HG02943 (cell line): ENCODE measurements at regions not wholly inside any gene's neighbourhood (a gene's known extent, or its start where the extent isn't known, plus 50 kb on each side); places are given as distances from the start of the nearest gene placed in this dataset.
"Not testable (repeated sequence)": the region's sequence is repeated elsewhere in the genome, so short reads cannot be mapped to it uniquely, and the experiment has no call there.

Source experiments
- ATAC-seq: cut with Tn5 transposase; IDR thresholded peaks from one replicate; pipeline ENCODE4 v1.9.1; 2021; ENCODE audit warnings: mild to moderate bottlenecking, low read depth, moderate library complexity; ENCODE audit not compliant: unreplicated experiment

DNA sequence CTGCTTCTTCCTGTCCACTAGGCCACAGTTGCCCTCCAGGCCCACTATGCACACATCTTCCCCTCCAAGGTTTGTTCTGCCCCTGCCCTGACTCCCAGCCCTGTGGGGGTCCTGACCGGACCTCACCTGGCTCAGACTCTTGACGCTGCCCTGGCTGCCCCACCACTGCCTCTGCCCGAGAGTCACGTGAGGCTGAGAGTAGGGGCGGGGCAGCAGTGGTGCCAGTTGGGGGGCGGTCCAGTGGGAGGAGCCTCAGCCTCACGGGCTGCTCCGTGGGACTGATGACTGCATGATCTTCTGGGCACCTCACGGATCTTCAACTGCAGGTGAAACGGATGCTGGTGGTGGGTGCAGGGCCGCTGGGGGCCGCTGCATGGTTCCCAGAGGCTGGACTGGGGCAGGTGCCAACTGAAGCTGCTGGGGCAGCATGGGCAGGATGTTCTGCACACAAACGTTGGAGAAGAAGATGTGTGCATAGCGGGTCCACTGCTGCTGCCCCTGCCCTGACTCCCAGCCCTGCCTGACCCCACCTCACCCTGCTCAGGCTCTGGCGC, 77.6 kb downstream of the HHIPL2 start:
- ATAC-seq: not testable (repeated sequence)

DNA sequence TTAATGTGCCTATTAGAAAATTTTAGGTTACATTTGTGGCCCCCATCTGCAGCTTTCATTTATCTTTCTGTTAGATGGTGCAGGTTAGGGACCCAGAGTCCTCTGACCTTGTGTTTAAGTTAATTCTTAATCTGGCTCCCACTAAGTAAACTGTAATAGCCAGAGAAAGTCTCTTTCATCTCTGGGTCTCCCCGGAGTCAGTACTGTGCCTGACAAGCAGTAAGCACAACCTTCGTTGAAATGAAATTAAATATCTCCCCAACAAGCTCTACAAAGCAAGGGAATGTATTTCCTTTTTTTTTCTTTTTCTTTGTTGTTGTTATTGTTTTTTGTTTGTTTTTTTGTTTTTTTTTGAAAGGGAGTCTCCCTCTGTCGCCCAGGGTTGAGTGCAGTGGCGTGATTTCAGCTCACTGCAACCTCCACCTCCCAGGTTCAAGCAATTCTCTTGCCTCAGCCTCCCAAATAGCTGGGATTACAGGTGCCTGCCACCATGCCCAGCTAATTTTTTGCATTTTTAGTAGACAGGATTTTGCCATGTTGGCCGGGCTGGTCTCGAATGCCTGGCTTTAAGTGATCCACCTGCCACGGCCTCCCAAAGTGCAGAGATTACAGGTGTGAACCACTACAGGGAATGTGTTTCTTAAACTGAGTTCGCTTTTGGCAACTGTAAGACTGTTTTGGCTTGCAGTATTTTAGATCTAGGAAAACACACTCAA, 81.6 kb downstream of the HHIPL2 start:
- no peak for ATAC-seq

DNA sequence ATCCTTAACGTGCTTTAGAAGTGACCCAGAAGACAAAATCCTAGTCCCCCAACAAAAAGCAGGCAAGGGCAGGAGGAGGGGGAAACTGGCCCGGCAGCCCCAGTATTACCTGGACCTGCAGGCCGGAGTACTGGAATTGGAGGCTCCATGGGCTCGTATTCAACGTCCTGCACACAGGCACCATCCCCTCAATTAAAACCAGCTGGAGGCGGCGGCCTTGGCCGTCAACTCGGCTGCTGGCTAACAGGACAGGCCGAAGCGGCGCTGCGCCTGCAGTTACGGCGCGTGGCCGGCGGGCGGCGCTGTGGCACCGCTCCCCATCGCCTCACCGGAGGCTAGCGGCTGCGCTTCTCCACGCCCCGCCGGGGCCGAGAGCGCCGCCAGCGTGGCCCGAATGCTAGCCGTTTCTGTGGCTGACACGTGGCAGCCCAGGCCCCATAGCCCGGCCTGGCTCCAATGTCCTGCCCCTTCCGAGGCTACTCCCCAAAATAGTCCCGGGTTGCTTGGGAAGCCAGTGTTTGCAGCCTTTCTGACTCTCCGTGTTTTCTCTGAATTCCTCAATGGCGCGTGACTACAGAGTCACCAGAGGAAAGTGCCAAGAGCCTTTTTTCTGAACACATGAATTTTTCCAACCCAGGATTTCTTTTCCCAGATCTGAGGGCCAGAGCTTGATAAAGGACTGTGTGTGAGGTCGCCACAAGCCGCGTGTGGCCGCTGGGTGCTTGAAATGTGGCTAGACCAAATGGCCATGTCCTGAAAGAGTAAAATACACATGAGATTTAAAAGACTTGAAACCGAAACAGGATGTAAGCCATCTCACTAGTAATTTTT, 82.5 kb downstream of the HHIPL2 start:
- peak; percentile 88 for ATAC-seq

DNA sequence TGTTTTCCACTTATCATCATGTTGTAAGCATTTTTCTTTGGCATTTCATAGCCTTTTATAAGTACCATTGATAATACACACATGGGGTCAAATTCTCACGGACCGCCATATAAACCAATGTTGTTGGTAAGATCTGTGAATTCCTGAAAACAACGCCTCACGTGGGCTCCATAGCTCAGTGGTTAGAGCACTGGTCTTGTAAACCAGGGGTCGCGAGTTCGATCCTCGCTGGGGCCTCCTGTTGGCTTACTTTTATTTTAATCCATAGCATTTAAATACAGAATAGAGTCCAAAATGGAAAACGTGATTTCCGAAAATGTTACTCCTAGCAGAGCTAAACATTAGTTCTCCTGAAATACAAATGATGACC, 83.1 kb downstream of the HHIPL2 start:
- ATAC-seq: peak; percentile 26

DNA sequence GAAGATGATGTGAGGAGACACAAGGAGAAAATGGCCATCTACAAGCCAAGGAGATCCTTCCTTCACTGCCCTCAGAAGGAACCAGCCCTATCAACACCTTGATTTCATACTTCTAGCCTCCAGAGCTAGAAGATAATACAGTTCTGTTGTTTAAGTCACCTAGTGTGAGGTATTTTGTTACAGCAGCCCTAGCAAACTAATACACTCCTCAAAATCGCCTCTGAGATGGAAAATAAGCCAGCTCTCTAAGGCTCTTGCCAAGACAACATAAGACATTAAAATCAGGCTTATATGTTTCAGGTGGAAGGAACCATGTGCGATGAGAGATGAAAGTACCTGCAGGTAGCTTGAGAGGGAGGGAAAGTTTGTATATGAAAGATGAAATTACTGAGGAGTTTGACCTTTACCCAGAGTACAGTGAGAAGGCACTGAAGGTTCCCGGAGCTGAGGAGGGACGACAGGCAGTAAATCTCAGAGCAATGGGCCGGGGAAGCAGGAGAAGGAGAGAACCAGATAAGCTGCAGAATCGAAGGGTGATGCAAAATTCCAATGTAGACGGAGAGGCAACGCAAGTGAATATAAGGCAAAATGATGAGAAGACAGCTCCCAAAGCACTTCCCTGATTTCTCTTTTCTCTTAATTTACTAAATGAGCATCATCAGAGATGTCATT, 84.7 kb downstream of the HHIPL2 start:
- ATAC-seq: no peak

DNA sequence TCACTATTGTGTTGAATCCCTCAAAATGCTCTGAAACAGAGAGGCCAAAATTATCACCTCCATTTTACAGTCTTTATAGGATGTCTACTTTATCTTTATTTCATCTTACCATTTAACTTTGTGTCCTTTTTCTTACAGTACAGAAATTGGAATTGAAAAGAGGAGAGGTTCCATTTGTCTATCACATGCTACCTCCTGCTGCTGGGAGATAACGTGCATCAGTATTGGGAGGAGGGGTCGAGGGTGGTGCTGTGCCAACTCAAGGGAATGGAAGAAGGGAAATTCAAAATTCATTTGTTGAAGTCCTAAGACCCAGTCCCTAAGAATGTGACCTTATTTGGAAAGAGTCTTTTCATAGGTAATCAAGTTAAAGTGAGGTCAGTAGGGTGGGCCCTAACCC, 85.3 kb downstream of the HHIPL2 start:
- no peak for ATAC-seq

DNA sequence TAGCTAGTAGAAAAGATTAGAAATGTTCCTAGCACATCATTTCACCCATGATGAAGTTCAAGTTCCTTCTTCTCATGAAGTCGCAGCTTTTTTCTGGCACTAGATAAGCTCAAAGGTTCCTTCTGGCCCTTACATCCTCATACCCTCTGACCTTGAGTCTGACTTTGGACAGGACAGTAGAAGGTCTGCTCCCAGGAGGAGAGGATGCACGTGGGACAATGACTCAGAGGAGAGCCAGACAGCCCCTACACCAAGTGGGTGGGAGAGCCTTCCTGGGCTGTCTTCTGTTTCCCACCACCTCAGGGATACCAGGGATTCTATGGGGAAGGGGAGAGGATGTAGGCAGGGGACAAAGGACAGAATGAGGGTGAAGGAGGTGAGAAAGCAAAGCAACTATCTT, 86.0 kb downstream of the HHIPL2 start:
- ATAC-seq: no peak

DNA sequence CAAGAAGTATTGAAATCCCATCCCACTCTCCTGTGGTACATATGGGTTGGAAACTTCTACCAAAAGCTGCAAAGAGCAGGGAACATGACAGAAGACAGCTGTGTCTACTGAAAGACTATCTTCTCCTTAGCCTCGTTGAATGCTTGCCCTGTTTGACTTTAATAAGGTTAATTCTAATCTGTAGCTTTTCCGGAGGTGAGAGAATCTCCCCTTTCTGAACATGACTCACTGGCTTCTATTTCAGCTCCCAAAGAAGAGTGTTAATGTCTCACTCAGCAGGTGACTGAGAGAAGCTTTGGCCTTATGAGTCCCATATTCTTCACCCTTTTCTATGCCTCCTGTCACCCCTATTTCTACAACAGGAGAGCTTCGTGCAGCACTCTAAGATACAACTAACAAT, 88.3 kb downstream of the HHIPL2 start:
- ATAC-seq: no peak

DNA sequence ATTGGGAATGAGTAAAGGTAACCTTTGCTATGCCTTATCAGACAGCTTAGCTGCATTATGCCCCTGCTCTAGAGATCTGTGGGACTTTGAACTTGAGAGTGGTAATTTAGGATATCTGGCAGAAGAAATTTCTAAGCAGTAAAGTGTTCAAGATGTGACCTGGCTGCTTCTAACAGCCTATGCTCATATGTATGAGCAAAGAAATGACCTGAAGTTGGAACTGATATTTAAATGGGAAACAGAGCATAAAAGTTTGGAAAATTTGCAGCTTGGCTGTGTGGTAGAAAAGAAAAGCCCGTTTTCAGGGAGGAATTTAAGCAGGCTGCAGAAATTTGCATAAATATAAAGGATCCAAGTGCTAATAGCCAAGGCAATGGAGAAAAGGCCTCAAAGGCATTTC, 90.4 kb downstream of the HHIPL2 start:
- no peak for ATAC-seq

DNA sequence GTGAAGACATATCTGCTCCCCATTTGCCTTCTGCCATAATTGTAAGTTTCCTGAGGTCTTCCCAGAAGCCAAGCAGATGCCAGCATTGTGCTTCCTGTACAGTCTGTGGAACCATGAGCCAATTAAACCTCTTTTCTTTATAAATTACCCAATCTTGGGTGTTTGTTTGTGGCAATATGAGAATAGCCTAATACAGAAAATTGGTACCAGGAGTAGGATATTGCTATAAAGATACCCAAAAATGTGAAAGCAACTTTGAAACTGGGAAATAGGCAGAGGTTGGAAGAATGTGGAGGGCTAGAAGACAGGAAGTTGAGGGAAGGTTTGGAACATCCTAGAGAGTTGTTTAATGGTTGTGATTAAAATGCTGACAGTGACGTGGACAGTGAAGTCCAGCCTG, 90.8 kb downstream of the HHIPL2 start:
- ATAC-seq: no peak

DNA sequence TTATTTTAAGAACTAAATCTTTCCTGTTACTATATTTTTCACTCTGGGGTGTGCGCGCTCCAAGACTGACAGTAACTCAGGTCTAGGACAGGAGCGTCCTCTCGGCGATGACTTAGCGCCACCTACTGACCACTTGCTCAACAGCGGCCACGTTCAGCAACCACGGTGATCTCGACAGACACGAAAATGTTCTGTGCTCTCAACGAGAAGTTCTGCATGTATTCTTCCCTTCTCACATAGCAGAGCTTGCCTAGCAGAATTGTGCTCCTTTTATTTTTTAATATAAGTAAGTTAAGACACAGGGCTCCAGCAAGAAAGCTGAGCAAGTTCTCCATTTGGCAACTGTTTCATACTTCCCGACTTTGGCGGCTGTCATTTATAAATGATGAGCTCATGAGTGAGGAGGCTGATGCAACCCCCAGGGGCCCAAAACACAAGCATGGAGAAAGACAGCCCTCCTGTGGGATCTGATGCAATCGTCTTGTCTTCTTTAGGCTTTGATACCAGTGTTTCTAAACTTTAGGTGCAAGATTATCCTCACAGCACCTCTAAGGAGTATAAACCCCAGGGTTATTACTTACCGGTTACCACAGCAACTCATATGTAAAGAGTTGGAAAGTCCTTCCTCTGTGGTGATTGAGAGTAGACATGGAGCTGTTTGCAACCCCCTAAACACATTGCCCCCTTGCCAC, 92.6 kb downstream of the HHIPL2 start:
- peak; percentile 97 for ATAC-seq

DNA sequence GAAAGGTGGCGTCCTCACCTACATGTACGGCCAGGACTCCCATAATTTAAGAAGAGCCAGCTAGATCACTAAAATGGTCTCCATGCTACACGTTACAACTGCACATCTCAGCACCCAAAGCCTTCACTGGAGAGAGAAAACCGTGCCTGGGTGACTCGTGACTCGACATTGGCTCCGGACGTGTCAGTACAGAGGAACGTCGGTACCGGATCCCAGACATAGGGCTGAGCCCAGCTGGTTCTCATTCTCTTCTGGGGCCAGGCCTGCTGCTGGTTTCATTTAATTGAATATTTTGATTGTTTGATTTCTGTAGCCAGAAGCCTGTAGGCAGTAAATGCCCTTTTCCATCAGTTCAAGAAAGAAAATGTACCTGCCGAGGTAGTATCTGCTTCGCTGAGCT, 93.1 kb downstream of the HHIPL2 start:
- peak; percentile 11 for ATAC-seq

DNA sequence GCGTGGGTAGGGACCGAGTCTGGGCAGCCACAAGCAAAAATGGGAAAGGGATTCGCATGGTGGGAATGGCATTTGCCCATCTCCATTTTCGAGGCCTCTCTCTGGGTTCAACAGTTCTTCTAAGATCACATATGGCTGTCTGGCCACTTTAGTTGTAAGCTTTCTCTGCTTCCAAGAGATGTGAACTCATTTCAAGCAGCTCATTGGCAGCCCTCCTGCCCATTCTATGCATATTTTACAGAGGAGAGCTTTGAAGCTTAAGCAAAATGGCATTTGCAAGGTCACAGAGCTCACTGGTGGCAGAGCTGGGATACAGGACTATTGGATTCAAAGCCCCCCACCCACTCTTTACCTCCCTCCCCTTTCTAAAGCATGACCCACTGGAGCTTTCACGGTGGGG, 93.7 kb downstream of the HHIPL2 start:
- no peak for ATAC-seq

DNA sequence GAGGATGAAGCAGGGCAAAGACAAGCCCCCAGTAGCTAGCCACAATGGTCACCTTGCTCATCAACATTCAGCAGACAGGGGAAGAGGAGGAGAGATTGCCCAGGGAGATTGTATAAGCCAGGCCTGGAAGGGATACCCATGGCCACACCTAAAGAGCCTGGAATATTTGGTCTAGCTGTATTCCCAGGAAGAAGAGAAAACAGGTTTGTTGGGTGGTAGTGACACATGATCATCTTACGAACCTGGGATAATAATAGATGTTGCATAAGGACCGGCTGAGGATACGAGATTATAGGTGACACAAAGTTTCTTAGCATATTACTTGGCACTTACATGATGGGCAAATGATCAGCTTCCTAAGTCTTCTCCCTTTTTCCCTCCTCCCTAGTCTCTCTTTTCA, 95.9 kb downstream of the HHIPL2 start:
- ATAC-seq: no peak

DNA sequence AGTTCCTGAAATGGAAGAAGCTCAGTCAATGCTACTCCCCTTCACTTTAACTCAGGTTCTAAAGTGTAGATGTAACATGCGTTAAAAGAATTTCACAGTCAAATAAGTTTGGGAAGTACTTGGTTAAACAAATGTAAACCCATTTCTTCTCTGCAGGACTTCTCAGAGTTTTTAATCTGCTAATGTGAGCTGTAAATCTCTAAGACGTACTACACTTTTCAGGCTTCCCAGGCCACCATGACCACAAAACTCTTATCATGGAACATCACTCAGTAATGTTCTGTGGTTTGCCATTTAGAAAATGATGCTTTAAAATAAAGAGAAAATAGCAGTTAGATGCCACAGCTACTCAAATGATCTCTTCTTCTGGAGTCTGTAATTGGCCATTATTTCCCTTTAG, 104.3 kb downstream of the HHIPL2 start:
- no peak for ATAC-seq

DNA sequence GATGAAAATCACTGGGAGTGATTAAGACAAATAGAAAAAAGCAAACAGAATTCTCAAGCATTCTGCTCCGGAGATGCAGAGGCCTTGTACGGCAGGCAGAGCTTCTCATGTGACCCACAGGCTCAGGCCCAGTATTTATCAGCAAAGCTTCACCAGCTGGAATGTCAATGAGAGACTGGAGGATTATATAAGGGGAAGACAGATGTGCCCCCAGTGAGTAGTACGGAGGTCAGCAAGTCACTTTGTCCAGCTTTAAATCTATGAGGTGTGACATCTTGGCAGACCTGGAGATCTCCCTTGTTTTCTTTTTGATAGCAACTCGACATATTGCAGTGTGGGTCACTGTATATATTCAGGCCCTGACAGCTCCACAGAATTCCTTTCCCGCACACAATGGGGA, 106.8 kb downstream of the HHIPL2 start:
- no peak for ATAC-seq

DNA sequence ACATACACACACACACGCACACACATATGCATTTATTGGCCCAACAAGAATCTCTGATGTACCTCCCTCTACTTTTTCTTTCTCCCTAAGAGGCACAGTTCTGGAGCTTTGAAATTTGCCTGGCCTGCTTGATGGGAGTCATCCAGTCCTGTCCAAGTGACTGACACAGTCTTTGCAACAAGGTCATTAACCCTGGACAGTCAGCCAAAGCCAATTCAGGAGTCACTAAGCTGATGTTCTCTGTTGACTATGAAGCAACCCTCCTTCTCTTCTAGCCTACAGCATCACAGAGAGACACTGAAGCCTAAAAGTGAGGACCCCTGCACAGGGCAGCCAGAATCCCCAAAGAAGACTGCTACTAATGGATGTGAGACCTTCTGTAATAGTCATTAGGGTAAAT, 123.1 kb downstream of the HHIPL2 start:
- ATAC-seq: no peak

DNA sequence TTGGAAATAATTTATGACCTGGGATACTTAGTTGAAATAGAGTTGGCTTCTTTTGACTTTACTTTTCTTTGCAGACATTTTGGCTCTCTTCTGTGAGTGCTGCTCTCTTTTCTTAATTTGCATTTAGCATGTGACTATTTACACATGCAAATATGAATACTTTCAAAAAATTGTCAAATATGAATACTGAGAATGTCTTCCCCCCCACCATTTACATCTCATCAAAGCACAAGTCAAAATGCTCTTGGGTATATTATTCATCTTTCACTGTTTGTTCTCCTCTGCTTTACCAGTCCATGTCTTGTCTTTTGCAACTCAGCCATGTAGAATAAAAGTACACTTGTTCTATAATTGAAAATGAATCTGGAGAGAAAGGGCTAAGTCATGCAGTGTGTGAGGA, 126.5 kb downstream of the HHIPL2 start:
- no peak for ATAC-seq

DNA sequence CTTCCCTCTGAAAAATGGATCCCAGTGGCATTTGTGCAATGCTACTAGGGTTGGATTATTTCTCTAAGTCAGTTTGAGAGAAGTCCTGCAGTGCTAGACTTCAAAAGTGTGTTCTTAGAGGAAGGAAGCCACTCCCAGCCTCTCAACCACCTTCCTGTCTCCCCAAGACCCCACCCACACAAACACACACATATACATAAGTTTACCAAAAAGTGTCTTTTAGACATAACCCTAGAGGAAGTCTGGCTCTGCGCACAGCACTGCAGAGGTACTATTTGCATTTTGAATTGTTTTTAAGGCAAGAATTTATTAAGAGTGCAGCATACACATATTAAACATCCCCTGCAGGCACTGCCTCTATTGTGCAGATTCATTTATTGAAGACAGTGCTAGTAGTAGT, 127.3 kb downstream of the HHIPL2 start:
- ATAC-seq: no peak

DNA sequence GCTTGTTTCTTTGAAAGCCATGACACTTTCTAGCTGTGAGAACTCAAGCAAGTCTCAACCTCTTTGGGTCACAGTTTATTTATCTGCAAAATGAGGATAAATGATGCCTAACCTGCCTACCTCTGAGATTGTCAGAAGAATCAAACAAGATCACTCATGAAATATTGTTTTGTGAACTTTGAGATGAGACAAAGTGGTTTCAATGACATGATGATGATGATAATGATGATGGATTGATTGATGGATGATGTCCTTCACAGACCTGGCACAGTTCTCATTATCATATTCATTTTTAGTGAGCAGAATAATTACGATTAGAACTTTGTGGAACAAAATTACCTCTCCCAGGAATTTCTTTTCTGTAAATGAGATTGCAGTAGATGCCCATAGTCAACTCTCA, 129.2 kb downstream of the HHIPL2 start:
- no peak for ATAC-seq

DNA sequence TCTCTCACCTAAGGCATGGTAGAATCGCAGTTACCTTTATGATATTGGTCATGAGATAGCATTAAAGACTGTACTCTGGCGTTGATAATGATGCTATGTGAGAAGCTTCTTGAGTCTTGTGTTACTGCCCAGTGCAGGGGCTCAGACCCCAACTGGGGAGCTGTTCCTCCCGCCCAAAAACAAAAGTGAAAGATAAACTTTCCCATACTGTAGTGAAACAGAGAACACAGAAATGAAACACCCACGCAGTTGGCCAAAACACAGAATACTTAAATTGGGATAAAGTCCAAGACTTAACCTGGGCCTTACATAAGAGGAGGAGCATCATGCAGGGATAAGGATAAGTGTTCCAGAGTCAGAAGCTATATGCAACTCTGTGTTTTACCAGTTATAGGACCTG, 130.6 kb downstream of the HHIPL2 start:
- no peak for ATAC-seq
